ENCODE measurements at regions not wholly inside any gene's neighbourhood (a gene's known extent, or its start where the extent isn't known, plus 50 kb on each side); places are given as distances from the start of the nearest gene placed in this dataset.
"Not testable (repeated sequence)": the region's sequence is repeated elsewhere in the genome, so short reads cannot be mapped to it uniquely, and the experiment has no call there.

- no peak for TF ChIP-seq CTCF (IDR thresholded peaks at IDR 0.05; ENCODE audit: insufficient read depth, low read length, poor library complexity, severe bottlenecking)
- DNase-seq (ENCODE audit: low read depth), result no peak
- Histone ChIP-seq H3K4me3 (ENCODE audit: low read depth, low read length) (no peak overlapping the region), H3K36me3 (ENCODE audit: control insufficient read depth, insufficient read depth, low read length) (no peaks in the 10 kb centered on the region), H3K27me3 (ENCODE audit: control insufficient read depth, insufficient read depth, low read length) (no peaks in the 10 kb centered on the region)
These were observed 591.6 kb downstream of the DSC3 start for GRCh38 chr18:30450927-30451326.

- TF ChIP-seq CTCF (IDR thresholded peaks at IDR 0.05; ENCODE audit: insufficient read depth, low read length, poor library complexity, severe bottlenecking), result no peak
- Histone ChIP-seq H3K36me3 (ENCODE audit: control insufficient read depth, insufficient read depth, low read length) (no peaks in the 10 kb centered on the region), H3K4me3 (ENCODE audit: low read depth, low read length) (no peak overlapping the region), H3K27me3 (ENCODE audit: control insufficient read depth, insufficient read depth, low read length) (no peaks in the 10 kb centered on the region)
- DNase-seq (ENCODE audit: low read depth), result no peak
These were observed 595.9 kb downstream of the DSC3 start for GRCh38 chr18:30446605-30447004.

GRCh38 chr18:30444544-30444943 lies 598.0 kb downstream of the DSC3 start:
- DNase-seq (ENCODE audit: low read depth), result no peak
- TF ChIP-seq CTCF (IDR thresholded peaks at IDR 0.05; ENCODE audit: insufficient read depth, low read length, poor library complexity, severe bottlenecking), result no peak

GRCh38 chr18:30440351-30440750 lies 602.2 kb downstream of the DSC3 start:
- no peaks in the 10 kb centered on the region for H3K36me3 ChIP-seq (ENCODE audit: control insufficient read depth, insufficient read depth, low read length)
- no peaks in the 10 kb centered on the region for H3K27me3 ChIP-seq (ENCODE audit: control insufficient read depth, insufficient read depth, low read length)
- TF ChIP-seq CTCF (IDR thresholded peaks at IDR 0.05; ENCODE audit: insufficient read depth, low read length, poor library complexity, severe bottlenecking), result no peak
- no peak for DNase-seq (ENCODE audit: low read depth)
- no peak overlapping the region for H3K4me3 ChIP-seq (ENCODE audit: low read depth, low read length)

More at GRCh38 chr18:30444544-30444943, 598.0 kb downstream of the DSC3 start:
- no peak overlapping the region for H3K4me3 ChIP-seq (ENCODE audit: low read depth, low read length)
- no peaks in the 10 kb centered on the region for H3K27me3 ChIP-seq (ENCODE audit: control insufficient read depth, insufficient read depth, low read length)
- H3K36me3 ChIP-seq (ENCODE audit: control insufficient read depth, insufficient read depth, low read length), result no peaks in the 10 kb centered on the region

- no peak for TF ChIP-seq CTCF (IDR thresholded peaks at IDR 0.05; ENCODE audit: insufficient read depth, low read length, poor library complexity, severe bottlenecking)
- no peak for DNase-seq (ENCODE audit: low read depth)
- H3K36me3 ChIP-seq (ENCODE audit: control insufficient read depth, insufficient read depth, low read length), result no peaks in the 10 kb centered on the region
- no peak overlapping the region for H3K4me3 ChIP-seq (ENCODE audit: low read depth, low read length)
- H3K27me3 ChIP-seq (ENCODE audit: control insufficient read depth, insufficient read depth, low read length), result no peaks in the 10 kb centered on the region
These were observed 603.4 kb downstream of the DSC3 start for GRCh38 chr18:30439174-30439573.

GRCh38 chr18:30432349-30432748 lies 610.2 kb downstream of the DSC3 start:
- H3K27me3 ChIP-seq (ENCODE audit: control insufficient read depth, insufficient read depth, low read length), result no peaks in the 10 kb centered on the region
- no peak for DNase-seq (ENCODE audit: low read depth)
- no peak for TF ChIP-seq CTCF (IDR thresholded peaks at IDR 0.05; ENCODE audit: insufficient read depth, low read length, poor library complexity, severe bottlenecking)
- H3K4me3 ChIP-seq (ENCODE audit: low read depth, low read length), result no peak overlapping the region
- no peaks in the 10 kb centered on the region for H3K36me3 ChIP-seq (ENCODE audit: control insufficient read depth, insufficient read depth, low read length)

- H3K4me3 ChIP-seq (ENCODE audit: low read depth, low read length); H3K27me3 ChIP-seq (ENCODE audit: control insufficient read depth, insufficient read depth, low read length); H3K36me3 ChIP-seq (ENCODE audit: control insufficient read depth, insufficient read depth, low read length); DNase-seq (ENCODE audit: low read depth): not testable (repeated sequence)
These were observed 623.1 kb downstream of the DSC3 start for GRCh38 chr18:30419399-30419798.
